ENCODE measurements at regions not wholly inside any gene's neighbourhood (a gene's known extent, or its start where the extent isn't known, plus 50 kb on each side); places are given as distances from the start of the nearest gene placed in this dataset.
"Not testable (repeated sequence)": the region's sequence is repeated elsewhere in the genome, so short reads cannot be mapped to it uniquely, and the experiment has no call there.

DNA sequence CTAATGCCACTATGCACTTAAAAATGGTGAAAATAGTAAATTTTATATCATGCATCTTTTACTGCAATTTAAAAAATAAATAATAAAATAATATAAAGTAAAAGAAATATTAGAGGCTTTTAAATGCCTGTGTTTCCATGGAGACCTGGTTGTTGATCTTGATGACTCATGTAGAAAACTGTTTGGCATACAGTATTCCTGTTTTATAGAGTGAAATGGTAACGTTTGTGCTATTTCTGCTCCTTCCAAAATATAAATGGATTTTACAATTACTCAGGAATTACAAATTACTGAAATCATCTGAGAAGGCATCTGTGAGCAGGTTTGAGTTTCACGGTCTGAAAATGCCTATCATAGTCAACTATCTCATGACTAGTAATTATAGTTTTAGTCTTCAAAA lies 98.4 kb upstream of the USP25 start:
- Histone ChIP-seq H3K9me3 (ENCODE audit: control insufficient read depth in 2 of 3, insufficient read depth in 1 of 3, low read length in 3 of 3) (no peaks in the 10 kb centered on the region), H3K4me3 (ENCODE audit: low read length in 3 of 3) (no peak overlapping the region), H3K9ac (ENCODE audit: low read length in 3 of 3) (no peak overlapping the region), H3K27ac (ENCODE audit: low read depth in 2 of 2, low read length in 2 of 2) (no peak overlapping the region), H3K27me3 (ENCODE audit: control insufficient read depth, insufficient read depth, low read length) (no peaks in the 10 kb centered on the region), H3K4me1 (ENCODE audit: control insufficient read depth in 2 of 3, insufficient read depth in 2 of 3, low read depth in 1 of 3, low read length in 3 of 3) (no peaks in the 10 kb centered on the region), H3K36me3 (ENCODE audit: control insufficient read depth in 2 of 3, insufficient read depth in 3 of 3, low read length in 3 of 3) (no peaks in the 10 kb centered on the region)
- DNase-seq, result peak in 1 of 5 donors; percentile 12
- FAIRE-seq, result no peak
- intact Hi-C loops (cut with DNase I), result no loop called here
- TF ChIP-seq, protein P1, sequence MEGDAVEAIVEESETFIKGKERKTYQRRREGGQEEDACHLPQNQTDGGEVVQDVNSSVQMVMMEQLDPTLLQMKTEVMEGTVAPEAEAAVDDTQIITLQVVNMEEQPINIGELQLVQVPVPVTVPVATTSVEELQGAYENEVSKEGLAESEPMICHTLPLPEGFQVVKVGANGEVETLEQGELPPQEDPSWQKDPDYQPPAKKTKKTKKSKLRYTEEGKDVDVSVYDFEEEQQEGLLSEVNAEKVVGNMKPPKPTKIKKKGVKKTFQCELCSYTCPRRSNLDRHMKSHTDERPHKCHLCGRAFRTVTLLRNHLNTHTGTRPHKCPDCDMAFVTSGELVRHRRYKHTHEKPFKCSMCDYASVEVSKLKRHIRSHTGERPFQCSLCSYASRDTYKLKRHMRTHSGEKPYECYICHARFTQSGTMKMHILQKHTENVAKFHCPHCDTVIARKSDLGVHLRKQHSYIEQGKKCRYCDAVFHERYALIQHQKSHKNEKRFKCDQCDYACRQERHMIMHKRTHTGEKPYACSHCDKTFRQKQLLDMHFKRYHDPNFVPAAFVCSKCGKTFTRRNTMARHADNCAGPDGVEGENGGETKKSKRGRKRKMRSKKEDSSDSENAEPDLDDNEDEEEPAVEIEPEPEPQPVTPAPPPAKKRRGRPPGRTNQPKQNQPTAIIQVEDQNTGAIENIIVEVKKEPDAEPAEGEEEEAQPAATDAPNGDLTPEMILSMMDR (IDR thresholded peaks at IDR 0.05; ENCODE audit: borderline replicate concordance, extremely low read depth, insufficient read depth), result no peak

DNA sequence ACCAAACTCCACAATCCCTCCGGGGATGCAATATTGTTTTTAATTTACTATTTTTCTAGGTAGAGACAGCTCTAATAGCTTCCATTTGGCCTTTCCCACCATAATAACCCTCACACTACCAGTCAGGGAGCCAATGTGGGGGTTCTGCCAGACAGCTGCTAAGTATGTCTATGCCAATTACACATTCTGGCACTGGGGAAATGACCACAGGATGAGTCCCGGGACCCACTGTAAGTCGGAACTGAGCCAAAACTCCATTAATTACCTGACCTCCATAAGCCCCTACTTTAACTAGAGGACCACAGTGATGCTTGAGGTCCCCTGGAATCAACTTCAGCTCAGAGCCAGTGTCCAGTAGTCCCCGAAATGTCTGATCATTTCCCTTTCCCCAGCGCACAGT lies 95.2 kb upstream of the USP25 start:
- H3K27ac ChIP-seq (ENCODE audit: low read depth in 2 of 2, low read length in 2 of 2); DNase-seq; H3K4me1 ChIP-seq (ENCODE audit: control insufficient read depth in 2 of 3, insufficient read depth in 2 of 3, low read depth in 1 of 3, low read length in 3 of 3); intact Hi-C loops (cut with DNase I); H3K9ac ChIP-seq (ENCODE audit: low read length in 3 of 3); FAIRE-seq; H3K27me3 ChIP-seq (ENCODE audit: control insufficient read depth, insufficient read depth, low read length); H3K36me3 ChIP-seq (ENCODE audit: control insufficient read depth in 2 of 3, insufficient read depth in 3 of 3, low read length in 3 of 3); H3K9me3 ChIP-seq (ENCODE audit: control insufficient read depth in 2 of 3, insufficient read depth in 1 of 3, low read length in 3 of 3); H3K4me3 ChIP-seq (ENCODE audit: low read length in 3 of 3): not testable (repeated sequence)

DNA sequence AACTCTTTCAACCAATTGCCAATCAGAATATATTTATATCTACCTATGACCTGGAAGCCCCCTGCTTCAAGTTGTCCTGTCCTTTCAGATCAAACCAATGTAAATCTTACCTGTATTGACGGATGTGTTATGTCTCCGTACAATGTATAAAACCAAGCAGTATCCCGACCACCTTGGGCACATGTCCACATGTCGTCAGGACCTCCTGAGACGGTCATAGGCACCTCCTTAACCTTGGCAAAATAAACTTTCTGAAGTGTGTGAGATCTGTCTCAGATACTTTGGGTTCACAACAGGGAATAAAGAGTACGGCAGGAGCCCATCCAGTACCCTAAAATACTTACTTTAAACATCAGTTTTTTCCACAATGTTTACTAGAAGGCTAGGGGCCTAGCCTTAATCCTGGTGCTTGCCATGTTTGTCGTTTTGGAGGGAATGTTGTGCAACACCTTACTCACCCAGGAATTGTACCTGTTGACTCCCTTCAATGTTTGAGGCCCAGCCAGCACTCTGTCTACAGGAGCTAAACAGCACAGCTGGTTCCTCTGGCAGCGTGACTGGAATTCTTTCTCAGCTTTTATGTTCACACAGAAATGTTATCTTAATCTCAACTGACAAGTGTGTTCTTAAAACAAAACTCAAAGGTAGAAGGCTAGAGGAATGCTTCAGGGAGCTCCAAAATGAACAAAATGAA lies 90.8 kb upstream of the USP25 start:
- Histone ChIP-seq H3K4me3 (ENCODE audit: low read length in 3 of 3) (no peak overlapping the region), H3K4me1 (ENCODE audit: control insufficient read depth in 2 of 3, insufficient read depth in 2 of 3, low read depth in 1 of 3, low read length in 3 of 3) (peaks cover 0 to 2% (median 0%) of the 10 kb centered on the region in 3 donors), H3K9ac (ENCODE audit: low read length in 3 of 3) (no peak overlapping the region), H3K9me3 (ENCODE audit: control insufficient read depth in 2 of 3, insufficient read depth in 1 of 3, low read length in 3 of 3) (no peaks in the 10 kb centered on the region), H3K27me3 (ENCODE audit: control insufficient read depth, insufficient read depth, low read length) (no peaks in the 10 kb centered on the region), H3K27ac (ENCODE audit: low read depth in 2 of 2, low read length in 2 of 2) (peak overlapping the region in 1 of 2 donors; percentile 13), H3K36me3 (ENCODE audit: control insufficient read depth in 2 of 3, insufficient read depth in 3 of 3, low read length in 3 of 3) (no peaks in the 10 kb centered on the region)
- DNase-seq (peak in 3 of 5 donors; percentile 45 to 72 (median 62)), FAIRE-seq (no peak)
- TF ChIP-seq, protein P1 (IDR thresholded peaks at IDR 0.05; ENCODE audit: borderline replicate concordance, extremely low read depth, insufficient read depth), result no peak
- intact Hi-C loops (cut with DNase I), result no loop called here

DNA sequence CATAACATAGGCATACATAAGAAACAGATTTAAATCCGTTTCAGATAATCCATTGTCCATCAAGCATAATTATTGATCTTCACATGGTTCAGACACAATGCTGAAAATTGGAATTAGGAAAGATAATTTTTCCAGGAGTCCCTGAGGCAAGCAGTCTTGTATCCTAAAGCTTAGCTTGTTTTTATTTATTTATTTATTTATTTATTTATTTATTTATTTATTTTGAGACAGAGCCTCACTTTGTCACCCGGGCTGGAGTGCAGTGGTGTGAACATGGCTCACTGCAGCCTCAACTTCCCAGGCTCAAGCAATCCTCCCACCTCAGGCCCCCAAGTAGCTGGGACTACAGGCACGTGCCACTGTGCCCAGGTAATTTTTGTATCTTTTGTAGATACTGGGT lies 89.7 kb upstream of the USP25 start:
- intact Hi-C loops (cut with DNase I); H3K4me3 ChIP-seq (ENCODE audit: low read length in 3 of 3); H3K9me3 ChIP-seq (ENCODE audit: control insufficient read depth in 2 of 3, insufficient read depth in 1 of 3, low read length in 3 of 3); DNase-seq; H3K9ac ChIP-seq (ENCODE audit: low read length in 3 of 3); H3K4me1 ChIP-seq (ENCODE audit: control insufficient read depth in 2 of 3, insufficient read depth in 2 of 3, low read depth in 1 of 3, low read length in 3 of 3); H3K36me3 ChIP-seq (ENCODE audit: control insufficient read depth in 2 of 3, insufficient read depth in 3 of 3, low read length in 3 of 3); H3K27me3 ChIP-seq (ENCODE audit: control insufficient read depth, insufficient read depth, low read length); FAIRE-seq; H3K27ac ChIP-seq (ENCODE audit: low read depth in 2 of 2, low read length in 2 of 2): not testable (repeated sequence)

Measured in kidney (tissue), 13 donors.